IMR-90 (cell line): ENCODE measurements at regions not wholly inside any gene's neighbourhood (a gene's known extent, or its start where the extent isn't known, plus 50 kb on each side); places are given as distances from the start of the nearest gene placed in this dataset.

ENCODE experiments used
- ATAC-seq: fragments of 200-7000 bp; cut with Tn5 transposase; 2 replicates; pipeline ENCODE4 v1.9.1; 2020; ENCODE audit warnings: low read depth, mild to moderate bottlenecking, moderate library complexity
- BruUV-seq: library from RNA; stranded (reverse); fragments of 400-500 nt; replicated peaks from 2 replicates; lab custom pipeline; 2021; lab: Mats Ljungman, UMichigan
- CTCF ChIA-PET: fragments of 300-600 bp; formaldehyde crosslinking; extraction: SDS; loops from one replicate; lab custom pipeline; 2021; ENCODE audit warnings: antibody characterized with exemption; lab: Yijun Ruan, JAX
- POLR2A ChIA-PET: fragments of 300-600 bp; sonication (Branson Sonifier 250); formaldehyde crosslinking; loops from one replicate; lab custom pipeline; 2022; ENCODE audit warnings: antibody characterized with exemption; ENCODE audit not compliant: unreplicated experiment; lab: Charles Lee
- DNase-seq: peaks from one replicate; pipeline ENCODE4 v3.0.0; 2013
- H2AFZ ChIP-seq: replicated peaks from 2 replicates; pipeline ENCODE3; 2013; ENCODE audit warnings: low read length, mild to moderate bottlenecking; ENCODE audit not compliant: poor library complexity
- H2AK5ac ChIP-seq: 2 replicates; pipeline ENCODE4 v1.6.1; 2013; ENCODE audit warnings: low read depth, low read length, inconsistent platforms
- H2AK9ac ChIP-seq: replicated peaks from 2 replicates; pipeline ENCODE3; 2013; ENCODE audit warnings: mild to moderate bottlenecking, low read depth, low read length, moderate library complexity; ENCODE audit not compliant: poor library complexity
- H2BK120ac ChIP-seq: 2 replicates; pipeline ENCODE4 v1.6.1; 2013; ENCODE audit warnings: low read depth, low read length, inconsistent platforms
- H2BK15ac ChIP-seq: 3 replicates; pipeline ENCODE4 v1.6.1; 2013; ENCODE audit warnings: low read depth, low read length, inconsistent platforms
- H2BK20ac ChIP-seq: 2 replicates; pipeline ENCODE4 v1.6.1; 2013; ENCODE audit warnings: low read depth, mild to moderate bottlenecking, inconsistent platforms, low read length, moderate library complexity
- H2BK5ac ChIP-seq: 2 replicates; pipeline ENCODE4 v1.6.1; 2013; ENCODE audit warnings: mild to moderate bottlenecking, low read depth, low read length, inconsistent platforms; ENCODE audit not compliant: poor library complexity, severe bottlenecking
- H3K14ac ChIP-seq: replicated peaks from 2 replicates; pipeline ENCODE4 v1.6.1; 2013; ENCODE audit warnings: low read depth, low read length, inconsistent platforms
- H3K18ac ChIP-seq: 2 replicates; pipeline ENCODE4 v1.6.1; 2013; ENCODE audit warnings: low read depth, low read length, control low read depth
- H3K23ac ChIP-seq: 2 replicates; pipeline ENCODE4 v1.6.1; 2013; ENCODE audit warnings: low read depth, low read length, inconsistent platforms
- H3K27ac ChIP-seq: 2 replicates; pipeline ENCODE4 v1.5.1; 2013; ENCODE audit warnings: mild to moderate bottlenecking, control low read depth, low read length; ENCODE audit not compliant: insufficient read depth
- H3K27me3 ChIP-seq: 2 replicates; pipeline ENCODE4 v1.6.1; 2013; ENCODE audit warnings: low read length; ENCODE audit not compliant: control insufficient read depth, insufficient read depth
- H3K36me3 ChIP-seq: 2 replicates; pipeline ENCODE4 v1.6.1; 2013; ENCODE audit warnings: low read length, mixed read lengths; ENCODE audit not compliant: control insufficient read depth, insufficient read depth
- H3K4ac ChIP-seq: 2 replicates; pipeline ENCODE4 v1.6.1; 2013; ENCODE audit warnings: low read depth, low read length, inconsistent platforms
- H3K4me1 ChIP-seq: 2 replicates; pipeline ENCODE4 v1.6.1; 2013; ENCODE audit warnings: low read length, mixed read lengths; ENCODE audit not compliant: control insufficient read depth, insufficient read depth
- H3K4me2 ChIP-seq: 2 replicates; pipeline ENCODE4 v1.6.1; 2013; ENCODE audit warnings: low read depth, mild to moderate bottlenecking, control low read depth, low read length, moderate library complexity
- H3K4me3 ChIP-seq: 2 replicates; pipeline ENCODE4 v1.5.1; 2013; ENCODE audit warnings: low read depth, mild to moderate bottlenecking, control low read depth, low read length, moderate library complexity; ENCODE audit not compliant: insufficient read depth
- H3K56ac ChIP-seq: 2 replicates; pipeline ENCODE4 v1.6.1; 2013; ENCODE audit warnings: low read length, inconsistent platforms; ENCODE audit not compliant: insufficient read depth; ENCODE audit errors: extremely low read depth
- H3K79me1 ChIP-seq, 2 experiments: 2 replicates each; pipeline ENCODE4 v1.6.1; 2013; ENCODE audit warnings: low read length in 2 of 2, inconsistent platforms in 1 of 2, low read depth in 1 of 2
- H3K9ac ChIP-seq: 2 replicates; pipeline ENCODE4 v1.6.1; 2013; ENCODE audit warnings: low read depth, low read length, control low read depth
- H3K9me1 ChIP-seq: 2 replicates; pipeline ENCODE4 v1.6.1; 2013; ENCODE audit warnings: low read length, inconsistent platforms; ENCODE audit not compliant: insufficient read depth
- H3K9me3 ChIP-seq: 2 replicates; pipeline ENCODE4 v1.6.1; 2013; ENCODE audit warnings: low read length; ENCODE audit not compliant: control insufficient read depth, insufficient read depth
- H4K20me1 ChIP-seq: 2 replicates; pipeline ENCODE4 v1.6.1; 2013; ENCODE audit warnings: low read length, inconsistent platforms; ENCODE audit not compliant: insufficient read depth
- H4K5ac ChIP-seq: 2 replicates; pipeline ENCODE4 v1.6.1; 2013; ENCODE audit warnings: mild to moderate bottlenecking, low read depth, low read length, control low read depth
- H4K8ac ChIP-seq, 2 experiments: 2 replicates each; pipeline ENCODE4 v1.6.1; 2013; ENCODE audit warnings: low read depth in 2 of 2, low read length in 2 of 2, control low read depth in 1 of 2, inconsistent platforms in 1 of 2
- H4K91ac ChIP-seq: 2 replicates; pipeline ENCODE4 v1.6.1; 2013; ENCODE audit warnings: low read depth, low read length, inconsistent platforms; ENCODE audit not compliant: insufficient read depth
- BHLHE40 ChIP-seq: fragments of 150-350 bp; IDR thresholded peaks from 2 replicates; pipeline ENCODE4 v1.6.1; 2016; ENCODE audit warnings: mild to moderate bottlenecking, low read depth, low read length
- CEBPB ChIP-seq: IDR thresholded peaks from 2 replicates; pipeline ENCODE4 v1.6.1; 2012; ENCODE audit warnings: low read depth, low read length, improper control_type of control experiment
- CHD1 ChIP-seq: IDR thresholded peaks from 2 replicates; pipeline ENCODE4 v1.6.1; 2012; ENCODE audit warnings: low read depth, low read length, improper control_type of control experiment
- CTCF ChIP-seq: conservative IDR thresholded peaks from 2 replicates; pipeline ENCODE4 v1.5.1; 2012; ENCODE audit warnings: mild to moderate bottlenecking, low read depth, low read length, improper control_type of control experiment
- ELK1 ChIP-seq: fragments of 150-350 bp; IDR thresholded peaks from 2 replicates; pipeline ENCODE4 v1.6.1; 2016; ENCODE audit warnings: low read depth, mild to moderate bottlenecking, low read length, moderate library complexity, borderline replicate concordance
- FOS ChIP-seq: fragments of 150-350 bp; IDR thresholded peaks from 2 replicates; pipeline ENCODE4 v1.6.1; 2016; ENCODE audit warnings: low read depth, low read length
- MAFK ChIP-seq: IDR thresholded peaks from 2 replicates; pipeline ENCODE4 v1.6.1; 2012; ENCODE audit warnings: low read depth, low read length, improper control_type of control experiment
- MAZ ChIP-seq: IDR thresholded peaks from 2 replicates; pipeline ENCODE4 v1.6.1; 2012; ENCODE audit warnings: low read depth, mild to moderate bottlenecking, low read length, improper control_type of control experiment, moderate library complexity, borderline replicate concordance
- MXI1 ChIP-seq: IDR thresholded peaks from 2 replicates; pipeline ENCODE4 v1.6.1; 2012; ENCODE audit warnings: low read depth, mild to moderate bottlenecking, low read length, moderate library complexity, borderline replicate concordance
- NFE2L2 ChIP-seq: fragments of 150-350 bp; IDR thresholded peaks from 2 replicates; pipeline ENCODE4 v1.6.1; 2016; ENCODE audit warnings: low read depth, mild to moderate bottlenecking, low read length
- POLR2A ChIP-seq: IDR thresholded peaks from 2 replicates; pipeline ENCODE4 v1.6.1; 2012; ENCODE audit warnings: mild to moderate bottlenecking, low read depth, low read length
- RAD21 ChIP-seq: IDR thresholded peaks from 2 replicates; pipeline ENCODE4 v1.6.1; 2012; ENCODE audit warnings: low read length, improper control_type of control experiment
- RCOR1 ChIP-seq: IDR thresholded peaks from 2 replicates; pipeline ENCODE4 v1.6.1; 2012; ENCODE audit warnings: mild to moderate bottlenecking, low read length, improper control_type of control experiment; ENCODE audit not compliant: insufficient replicate concordance
- RFX5 ChIP-seq: IDR thresholded peaks from 2 replicates; pipeline ENCODE4 v1.8.0; 2012; ENCODE audit warnings: low read depth, mild to moderate bottlenecking, low read length, moderate library complexity
- SMC3 ChIP-seq: fragments of 150-350 bp; IDR thresholded peaks from 2 replicates; pipeline ENCODE4 v1.6.1; 2016; ENCODE audit warnings: low read depth, mild to moderate bottlenecking, antibody characterized with exemption, low read length, moderate library complexity
- USF2 ChIP-seq: fragments of 150-350 bp; IDR thresholded peaks from 2 replicates; pipeline ENCODE4 v1.6.1; 2017; ENCODE audit warnings: mild to moderate bottlenecking, antibody characterized with exemption, low read length, low read depth
- WGBS, 2 experiments: methylation state at CpG; one replicate each; pipeline versions ENCODE4 v1.1.5 to v1.1.7; 2013; ENCODE audit warnings: missing lambda C conversion rate in 2 of 2; ENCODE audit not compliant: insufficient read length in 1 of 2; ENCODE audit errors: extremely low coverage in 2 of 2; 5-methylcytosine and 5-hydroxymethylcytosine counted together
- dilution Hi-C: fragments of 300-500 bp; cut with HindIII; formaldehyde crosslinking; loops from one replicate; pipeline ENCODE4 v1.14.3; 2018; ENCODE audit warnings: low sequenced_read_pairs; ENCODE audit not compliant: unreplicated experiment
- in situ Hi-C: fragments of 300-500 bp; cut with MboI; formaldehyde crosslinking; loops from 3 replicates; pipeline ENCODE4 v1.14.3; 2019; ENCODE audit warnings: low sequenced_read_pairs, inconsistent platforms, mixed read lengths
- intact Hi-C: fragments of 100-400 bp; cut with micrococcal nuclease; formaldehyde crosslinking; loops from 2 replicates; pipeline ENCODE4 v1.10.0; 2022

GRCh38 chr11:62062223-62062861, 61.5 kb upstream of the INCENP start:
- Histone ChIP-seq H3K9me3 (peaks cover 3% of the 10 kb centered on the region), H2AK9ac (no peak overlapping the region), H3K79me1 (no peaks in the 10 kb centered on the region), H3K36me3 (no peaks in the 10 kb centered on the region), H2BK5ac (no peak overlapping the region), H2AK5ac (no peak overlapping the region), H3K18ac (no peak overlapping the region), H2BK120ac (no peak overlapping the region), H3K9ac (no peak overlapping the region), H3K9me1 (no peaks in the 10 kb centered on the region), H4K20me1 (no peaks in the 10 kb centered on the region), H2AFZ (no peak overlapping the region), H3K4me1 (no peaks in the 10 kb centered on the region), H3K4ac (no peak overlapping the region), H3K27ac (no peak overlapping the region), H2BK15ac (no peak overlapping the region), H2BK20ac (no peak overlapping the region), H3K4me2 (no peak overlapping the region), H4K91ac (no peak overlapping the region), H4K5ac (no peak overlapping the region), H3K23ac (no peak overlapping the region), H3K4me3 (no peak overlapping the region), H3K56ac (no peak overlapping the region), H4K8ac (no peak overlapping the region), H3K27me3 (peaks cover 9% of the 10 kb centered on the region), H3K14ac (no peak overlapping the region)
- dilution Hi-C loops (no loop called here), intact Hi-C loops (no loop called here), in situ Hi-C loops (no loop called here)
- WGBS, 2 experiments, result 80% methylated on average over 2 of the region's 4 CpGs; no CpG with 5 or more reads in 1 of the 2 experiments
- BruUV-seq, result no TSS peak
- TF ChIP-seq RFX5, result no peak
- no peak for TF ChIP-seq RCOR1
- no peak for TF ChIP-seq RAD21
- TF ChIP-seq FOS, result no peak
- no peak for TF ChIP-seq MAZ
- TF ChIP-seq USF2, result no peak
- no peak for TF ChIP-seq POLR2A
- TF ChIP-seq ELK1, result no peak
- no peak for TF ChIP-seq NFE2L2
- TF ChIP-seq BHLHE40, result no peak
- TF ChIP-seq CHD1, result no peak
- TF ChIP-seq CEBPB, result no peak
- TF ChIP-seq CTCF, result no peak
- no peak for TF ChIP-seq MAFK
- no peak for TF ChIP-seq SMC3
- TF ChIP-seq MXI1, result no peak
- DNase-seq (no peak), ATAC-seq (no peak)
- ChIA-PET CTCF (no interaction called here), POLR2A (no interaction called here)
